ENCODE measurements at regions not wholly inside any gene's neighbourhood (a gene's known extent, or its start where the extent isn't known, plus 50 kb on each side); places are given as distances from the start of the nearest gene placed in this dataset.

GRCh38 chr2:66753660-66754059 is 318.7 kb downstream of the MEIS1 start:
- no peak overlapping the region for H3K4me3 ChIP-seq (ENCODE audit: low read length in 2 of 2)
- H3K9ac ChIP-seq (ENCODE audit: low read depth in 1 of 2, low read length in 2 of 2), result no peak overlapping the region
- no peaks in the 10 kb centered on the region for H3K36me3 ChIP-seq (ENCODE audit: control insufficient read depth in 2 of 2, insufficient read depth in 2 of 2, low read length in 2 of 2)
- H3K9me3 ChIP-seq (ENCODE audit: control insufficient read depth in 2 of 2, low read length in 2 of 2), result no peaks in the 10 kb centered on the region
- H3K27ac ChIP-seq (ENCODE audit: low read depth in 2 of 2, low read length in 2 of 2), result no peak overlapping the region
- no peaks in the 10 kb centered on the region for H3K27me3 ChIP-seq (ENCODE audit: control insufficient read depth in 2 of 2, insufficient read depth in 2 of 2, low read length in 2 of 2)
- no peaks in the 10 kb centered on the region for H3K4me1 ChIP-seq (ENCODE audit: control insufficient read depth in 2 of 2, insufficient read depth in 2 of 2, low read length in 2 of 2)

DNA sequence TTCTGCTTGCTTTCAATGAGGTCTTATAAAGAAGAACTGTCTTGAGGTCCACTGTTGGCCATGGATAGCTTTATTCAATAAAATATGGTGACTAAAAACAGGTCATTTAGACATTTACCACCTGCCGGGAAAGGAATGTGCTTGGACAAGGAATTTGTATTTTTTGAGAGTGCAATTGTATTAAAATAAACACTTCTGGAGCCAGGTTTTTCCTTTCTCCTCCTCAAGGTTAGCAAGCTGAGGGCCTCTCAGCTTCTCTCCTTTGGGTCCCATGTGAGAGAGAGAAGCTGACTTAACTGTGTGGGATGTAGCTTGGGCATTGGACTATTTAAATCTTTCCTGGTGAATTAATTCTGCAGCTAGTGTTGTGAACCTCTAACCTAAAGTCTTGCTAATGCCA is 321.0 kb downstream of the MEIS1 start:
- Histone ChIP-seq H3K27me3 (ENCODE audit: control insufficient read depth in 2 of 2, insufficient read depth in 2 of 2, low read length in 2 of 2) (no peaks in the 10 kb centered on the region), H3K36me3 (ENCODE audit: control insufficient read depth in 2 of 2, insufficient read depth in 2 of 2, low read length in 2 of 2) (no peaks in the 10 kb centered on the region), H3K9me3 (ENCODE audit: control insufficient read depth in 2 of 2, low read length in 2 of 2) (no peaks in the 10 kb centered on the region), H3K27ac (ENCODE audit: low read depth in 2 of 2, low read length in 2 of 2) (no peak overlapping the region), H3K4me3 (ENCODE audit: low read length in 2 of 2) (no peak overlapping the region), H3K4me1 (ENCODE audit: control insufficient read depth in 2 of 2, insufficient read depth in 2 of 2, low read length in 2 of 2) (no peaks in the 10 kb centered on the region), H3K9ac (ENCODE audit: low read depth in 1 of 2, low read length in 2 of 2) (no peak overlapping the region)

- Histone ChIP-seq H3K4me3 (ENCODE audit: low read length in 2 of 2) (no peak overlapping the region), H3K4me1 (ENCODE audit: control insufficient read depth in 2 of 2, insufficient read depth in 2 of 2, low read length in 2 of 2) (no peaks in the 10 kb centered on the region), H3K36me3 (ENCODE audit: control insufficient read depth in 2 of 2, insufficient read depth in 2 of 2, low read length in 2 of 2) (no peaks in the 10 kb centered on the region), H3K27me3 (ENCODE audit: control insufficient read depth in 2 of 2, insufficient read depth in 2 of 2, low read length in 2 of 2) (no peaks in the 10 kb centered on the region), H3K27ac (ENCODE audit: low read depth in 2 of 2, low read length in 2 of 2) (no peak overlapping the region), H3K9me3 (ENCODE audit: control insufficient read depth in 2 of 2, low read length in 2 of 2) (no peaks in the 10 kb centered on the region), H3K9ac (ENCODE audit: low read depth in 1 of 2, low read length in 2 of 2) (no peak overlapping the region)
Measured at GRCh38 chr2:66761826-66762225, 326.9 kb downstream of the MEIS1 start.

DNA sequence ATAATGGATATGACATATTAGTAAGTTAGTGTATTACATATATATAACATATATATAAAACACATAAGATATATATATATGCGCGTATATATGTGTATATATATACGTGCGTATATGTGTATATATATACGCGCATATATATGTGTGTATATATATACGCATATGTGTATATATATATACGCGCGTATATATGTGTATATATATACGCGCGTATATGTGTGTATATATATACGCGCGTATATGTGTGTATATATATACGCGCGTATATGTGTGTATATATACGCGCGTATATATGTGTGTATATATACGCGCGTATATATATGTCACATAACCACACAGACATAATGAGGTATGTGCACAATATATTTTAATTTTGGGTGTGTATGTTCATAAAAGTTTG is 327.8 kb downstream of the MEIS1 start:
- Histone ChIP-seq H3K27ac (ENCODE audit: low read depth in 2 of 2, low read length in 2 of 2) (no peak overlapping the region), H3K9me3 (ENCODE audit: control insufficient read depth in 2 of 2, low read length in 2 of 2) (no peaks in the 10 kb centered on the region), H3K9ac (ENCODE audit: low read depth in 1 of 2, low read length in 2 of 2) (no peak overlapping the region), H3K27me3 (ENCODE audit: control insufficient read depth in 2 of 2, insufficient read depth in 2 of 2, low read length in 2 of 2) (no peaks in the 10 kb centered on the region), H3K4me1 (ENCODE audit: control insufficient read depth in 2 of 2, insufficient read depth in 2 of 2, low read length in 2 of 2) (no peaks in the 10 kb centered on the region), H3K36me3 (ENCODE audit: control insufficient read depth in 2 of 2, insufficient read depth in 2 of 2, low read length in 2 of 2) (no peaks in the 10 kb centered on the region), H3K4me3 (ENCODE audit: low read length in 2 of 2) (no peak overlapping the region)

DNA sequence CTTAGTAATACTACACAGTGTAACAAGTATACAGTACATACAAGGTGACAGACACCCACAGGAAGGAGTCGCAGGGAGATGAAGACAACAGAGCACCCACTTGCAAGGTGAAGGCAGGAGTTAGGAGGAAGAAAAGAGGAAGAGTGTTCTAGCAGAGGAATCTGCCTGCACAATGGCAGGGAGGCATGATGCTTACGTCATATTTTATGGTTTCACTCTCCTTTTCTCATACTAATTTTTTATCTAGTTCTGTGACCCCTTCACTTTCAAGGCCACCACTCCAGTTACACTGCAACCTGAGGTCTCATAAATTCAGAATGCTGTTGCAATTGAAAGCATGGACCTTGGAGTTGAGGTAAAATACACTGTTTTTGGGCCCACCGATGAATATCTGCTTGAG is 331.7 kb downstream of the MEIS1 start:
- no peak overlapping the region for H3K4me3 ChIP-seq (ENCODE audit: low read length in 2 of 2)
- no peaks in the 10 kb centered on the region for H3K9me3 ChIP-seq (ENCODE audit: control insufficient read depth in 2 of 2, low read length in 2 of 2)
- H3K9ac ChIP-seq (ENCODE audit: low read depth in 1 of 2, low read length in 2 of 2), result no peak overlapping the region
- H3K27ac ChIP-seq (ENCODE audit: low read depth in 2 of 2, low read length in 2 of 2), result no peak overlapping the region
- H3K27me3 ChIP-seq (ENCODE audit: control insufficient read depth in 2 of 2, insufficient read depth in 2 of 2, low read length in 2 of 2), result no peaks in the 10 kb centered on the region
- no peaks in the 10 kb centered on the region for H3K4me1 ChIP-seq (ENCODE audit: control insufficient read depth in 2 of 2, insufficient read depth in 2 of 2, low read length in 2 of 2)
- H3K36me3 ChIP-seq (ENCODE audit: control insufficient read depth in 2 of 2, insufficient read depth in 2 of 2, low read length in 2 of 2), result no peaks in the 10 kb centered on the region

GRCh38 chr2:66771359-66771976 is 336.5 kb downstream of the MEIS1 start:
- no peaks in the 10 kb centered on the region for H3K4me1 ChIP-seq (ENCODE audit: control insufficient read depth in 2 of 2, insufficient read depth in 2 of 2, low read length in 2 of 2)
- no peak overlapping the region for H3K9ac ChIP-seq (ENCODE audit: low read depth in 1 of 2, low read length in 2 of 2)
- H3K4me3 ChIP-seq (ENCODE audit: low read length in 2 of 2), result no peak overlapping the region
- no peaks in the 10 kb centered on the region for H3K27me3 ChIP-seq (ENCODE audit: control insufficient read depth in 2 of 2, insufficient read depth in 2 of 2, low read length in 2 of 2)
- H3K27ac ChIP-seq (ENCODE audit: low read depth in 2 of 2, low read length in 2 of 2), result no peak overlapping the region
- no peaks in the 10 kb centered on the region for H3K36me3 ChIP-seq (ENCODE audit: control insufficient read depth in 2 of 2, insufficient read depth in 2 of 2, low read length in 2 of 2)
- no peaks in the 10 kb centered on the region for H3K9me3 ChIP-seq (ENCODE audit: control insufficient read depth in 2 of 2, low read length in 2 of 2)

GRCh38 chr2:66772618-66773017 is 337.7 kb downstream of the MEIS1 start:
- no peak overlapping the region for H3K27ac ChIP-seq (ENCODE audit: low read depth in 2 of 2, low read length in 2 of 2)
- H3K9ac ChIP-seq (ENCODE audit: low read depth in 1 of 2, low read length in 2 of 2), result no peak overlapping the region
- H3K4me1 ChIP-seq (ENCODE audit: control insufficient read depth in 2 of 2, insufficient read depth in 2 of 2, low read length in 2 of 2), result no peaks in the 10 kb centered on the region
- no peaks in the 10 kb centered on the region for H3K27me3 ChIP-seq (ENCODE audit: control insufficient read depth in 2 of 2, insufficient read depth in 2 of 2, low read length in 2 of 2)
- H3K9me3 ChIP-seq (ENCODE audit: control insufficient read depth in 2 of 2, low read length in 2 of 2), result no peaks in the 10 kb centered on the region
- H3K36me3 ChIP-seq (ENCODE audit: control insufficient read depth in 2 of 2, insufficient read depth in 2 of 2, low read length in 2 of 2), result no peaks in the 10 kb centered on the region
- H3K4me3 ChIP-seq (ENCODE audit: low read length in 2 of 2), result no peak overlapping the region

DNA sequence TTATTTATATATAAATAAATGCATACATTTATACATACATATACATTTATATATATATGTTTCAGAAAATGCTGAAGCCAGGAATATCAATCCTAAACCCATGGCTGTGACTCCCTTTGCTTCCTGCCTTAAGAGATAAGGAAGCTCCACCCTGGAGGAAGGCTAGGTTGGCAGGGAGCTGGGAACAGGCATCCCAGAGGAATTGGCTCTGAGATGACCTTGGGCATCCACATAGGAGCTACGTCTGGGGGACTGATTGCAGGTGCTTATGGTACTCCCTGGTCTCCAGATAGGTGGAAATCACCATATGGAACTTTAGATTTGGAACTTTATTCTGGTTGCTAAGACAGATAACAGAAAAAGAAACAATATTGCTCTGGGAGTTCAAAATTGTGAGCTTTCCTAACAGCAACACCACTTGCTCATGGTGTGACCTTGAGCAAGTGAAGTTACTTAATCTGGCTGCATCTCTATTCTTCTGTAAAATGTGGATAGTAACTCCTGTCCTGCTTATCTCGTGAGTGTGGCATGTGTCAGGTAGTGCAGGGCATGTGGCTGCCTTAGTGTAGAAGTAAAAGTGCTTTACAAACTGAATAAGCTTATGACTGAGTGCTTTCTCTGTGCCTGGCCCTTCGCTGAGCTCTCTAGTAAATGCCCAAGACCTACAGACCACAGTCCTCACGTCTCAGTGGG is 341.0 kb downstream of the MEIS1 start:
- Histone ChIP-seq H3K4me3 (ENCODE audit: low read length in 2 of 2) (no peak overlapping the region), H3K9ac (ENCODE audit: low read depth in 1 of 2, low read length in 2 of 2) (no peak overlapping the region), H3K4me1 (ENCODE audit: control insufficient read depth in 2 of 2, insufficient read depth in 2 of 2, low read length in 2 of 2) (no peaks in the 10 kb centered on the region), H3K36me3 (ENCODE audit: control insufficient read depth in 2 of 2, insufficient read depth in 2 of 2, low read length in 2 of 2) (no peaks in the 10 kb centered on the region), H3K9me3 (ENCODE audit: control insufficient read depth in 2 of 2, low read length in 2 of 2) (no peaks in the 10 kb centered on the region), H3K27me3 (ENCODE audit: control insufficient read depth in 2 of 2, insufficient read depth in 2 of 2, low read length in 2 of 2) (no peaks in the 10 kb centered on the region), H3K27ac (ENCODE audit: low read depth in 2 of 2, low read length in 2 of 2) (no peak overlapping the region)

DNA sequence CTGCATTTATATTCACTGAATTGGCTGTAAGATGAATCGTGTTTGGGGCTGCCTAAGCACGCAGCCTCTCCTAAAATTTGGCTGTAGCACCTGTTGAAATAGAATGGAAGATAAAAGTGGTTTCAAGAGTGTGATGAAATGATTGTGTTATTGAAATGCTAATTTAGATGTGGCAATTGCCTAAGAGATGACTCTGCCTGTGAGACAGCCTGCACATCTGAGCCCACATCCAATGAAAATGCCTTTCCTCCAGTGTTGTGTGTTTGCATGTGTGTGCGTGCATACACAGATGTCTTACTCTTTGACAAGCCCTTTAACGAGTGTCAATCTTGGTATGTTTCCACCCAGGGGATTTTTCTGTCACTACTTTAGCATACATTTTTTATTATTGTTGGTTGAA is 346.9 kb downstream of the MEIS1 start:
- Histone ChIP-seq H3K9me3 (ENCODE audit: control insufficient read depth in 2 of 2, low read length in 2 of 2) (no peaks in the 10 kb centered on the region), H3K9ac (ENCODE audit: low read depth in 1 of 2, low read length in 2 of 2) (no peak overlapping the region), H3K27ac (ENCODE audit: low read depth in 2 of 2, low read length in 2 of 2) (no peak overlapping the region), H3K4me1 (ENCODE audit: control insufficient read depth in 2 of 2, insufficient read depth in 2 of 2, low read length in 2 of 2) (no peaks in the 10 kb centered on the region), H3K27me3 (ENCODE audit: control insufficient read depth in 2 of 2, insufficient read depth in 2 of 2, low read length in 2 of 2) (no peaks in the 10 kb centered on the region), H3K4me3 (ENCODE audit: low read length in 2 of 2) (no peak overlapping the region), H3K36me3 (ENCODE audit: control insufficient read depth in 2 of 2, insufficient read depth in 2 of 2, low read length in 2 of 2) (no peaks in the 10 kb centered on the region)

GRCh38 chr2:66782780-66783361 is 347.9 kb downstream of the MEIS1 start:
- H3K9me3 ChIP-seq (ENCODE audit: control insufficient read depth in 2 of 2, low read length in 2 of 2), result no peaks in the 10 kb centered on the region
- no peaks in the 10 kb centered on the region for H3K4me1 ChIP-seq (ENCODE audit: control insufficient read depth in 2 of 2, insufficient read depth in 2 of 2, low read length in 2 of 2)
- no peak overlapping the region for H3K27ac ChIP-seq (ENCODE audit: low read depth in 2 of 2, low read length in 2 of 2)
- no peak overlapping the region for H3K4me3 ChIP-seq (ENCODE audit: low read length in 2 of 2)
- no peaks in the 10 kb centered on the region for H3K27me3 ChIP-seq (ENCODE audit: control insufficient read depth in 2 of 2, insufficient read depth in 2 of 2, low read length in 2 of 2)
- H3K36me3 ChIP-seq (ENCODE audit: control insufficient read depth in 2 of 2, insufficient read depth in 2 of 2, low read length in 2 of 2), result no peaks in the 10 kb centered on the region
- H3K9ac ChIP-seq (ENCODE audit: low read depth in 1 of 2, low read length in 2 of 2), result no peak overlapping the region

All from mucosa of rectum (tissue), 2 donors.